HG03354 (cell line): ENCODE measurements at regions not wholly inside any gene's neighbourhood (a gene's known extent, or its start where the extent isn't known, plus 50 kb on each side); places are given as distances from the start of the nearest gene placed in this dataset.

Source experiments
- ATAC-seq: cut with Tn5 transposase; IDR thresholded peaks from one replicate; pipeline ENCODE4 v1.9.1; 2021; ENCODE audit warnings: mild to moderate bottlenecking; ENCODE audit not compliant: unreplicated experiment, poor library complexity, severe bottlenecking

- ATAC-seq: no peak
Measured at GRCh38 chr15:70509731-70510143, 253.6 kb downstream of the UACA start.

- no peak for ATAC-seq
Measured at GRCh38 chr15:70509282-70509662, 254.1 kb downstream of the UACA start.

- no peak for ATAC-seq
Measured at GRCh38 chr15:70508561-70509281, 254.6 kb downstream of the UACA start.

GRCh38 chr15:70507772-70508371 is 255.5 kb downstream of the UACA start:
- ATAC-seq: no peak

GRCh38 chr15:70505936-70506912 is 257.1 kb downstream of the UACA start:
- ATAC-seq: no peak

- no peak for ATAC-seq
Measured at GRCh38 chr15:70505411-70505919, 257.9 kb downstream of the UACA start.

GRCh38 chr15:70504988-70505387 is 258.4 kb downstream of the UACA start:
- ATAC-seq: no peak

- ATAC-seq: peak; percentile 52
Measured at GRCh38 chr15:70504299-70504951, 258.9 kb downstream of the UACA start.

- ATAC-seq: peak; percentile 6
Measured at GRCh38 chr15:70503798-70504298, 259.5 kb downstream of the UACA start.

- ATAC-seq: peak; percentile 36
Measured at GRCh38 chr15:70503073-70503745, 260.1 kb downstream of the UACA start.

- ATAC-seq: no peak
Measured at GRCh38 chr15:70502529-70502928, 260.8 kb downstream of the UACA start.

- ATAC-seq: no peak
Measured at GRCh38 chr15:70501849-70502248, 261.5 kb downstream of the UACA start.

GRCh38 chr15:70501121-70501727 is 262.1 kb downstream of the UACA start:
- ATAC-seq: no peak

GRCh38 chr15:70499791-70500190 is 263.6 kb downstream of the UACA start:
- ATAC-seq: no peak

GRCh38 chr15:70498096-70498626 is 265.2 kb downstream of the UACA start:
- ATAC-seq: no peak

GRCh38 chr15:70497661-70498060 is 265.7 kb downstream of the UACA start:
- ATAC-seq: no peak

GRCh38 chr15:70495991-70496599 is 267.3 kb downstream of the UACA start:
- no peak for ATAC-seq
